Posterior cingulate gyrus (tissue), 11 donors: ENCODE measurements at regions not wholly inside any gene's neighbourhood (a gene's known extent, or its start where the extent isn't known, plus 50 kb on each side); places are given as distances from the start of the nearest gene placed in this dataset.
"Not testable (repeated sequence)": the region's sequence is repeated elsewhere in the genome, so short reads cannot be mapped to it uniquely, and the experiment has no call there.

Experiments
- DNase-seq, 10 donors: peaks; one replicate each; pipeline versions ENCODE4 v3.0.0 to v3.0.0-alpha.2; 2020 to 2021; ENCODE audit warnings: mixed read lengths in 3 of 10
- intact Hi-C: fragments of 100-400 bp; cut with DNase I; formaldehyde crosslinking; loops from one replicate; pipeline ENCODE4 v1.15.1; 2023

GRCh38 chr7:115793958-115794702 is 236.4 kb downstream of the TFEC start:
- intact Hi-C loops = no loop called here
- DNase-seq = peak in 1 of 10 donors; percentile 52

- intact Hi-C loops = no loop called here
Measured at GRCh38 chr7:115789901-115790300, 240.7 kb downstream of the TFEC start.

GRCh38 chr7:115789473-115789872 is 241.1 kb downstream of the TFEC start:
- not testable (repeated sequence) for DNase-seq

More at GRCh38 chr7:115789901-115790300, 240.7 kb downstream of the TFEC start:
- peak in 4 of 10 donors; percentile 5 to 82 (median 70) for DNase-seq

GRCh38 chr7:115782696-115783490 is 247.7 kb downstream of the TFEC start:
- intact Hi-C loops = no loop called here
- DNase-seq = peak in 3 of 10 donors; percentile 22 to 55 (median 25)

More at GRCh38 chr7:115789473-115789872, 241.1 kb downstream of the TFEC start:
- intact Hi-C loops = not testable (repeated sequence)

GRCh38 chr7:115779561-115779960 is 251.0 kb downstream of the TFEC start:
- intact Hi-C loops = no loop called here
- no peak for DNase-seq

- DNase-seq = no peak
- intact Hi-C loops = no loop called here
Measured at GRCh38 chr7:115775981-115776380, 254.6 kb downstream of the TFEC start.

GRCh38 chr7:115763347-115763746 is 267.2 kb downstream of the TFEC start:
- no peak for DNase-seq

GRCh38 chr7:115758025-115758424 is 272.5 kb downstream of the TFEC start:
- DNase-seq = no peak
- intact Hi-C loops = no loop called here

More at GRCh38 chr7:115763347-115763746, 267.2 kb downstream of the TFEC start:
- intact Hi-C loops = no loop called here

GRCh38 chr7:115754226-115754625 is 276.3 kb downstream of the TFEC start:
- no peak for DNase-seq
- intact Hi-C loops = no loop called here

GRCh38 chr7:115749924-115750323 is 280.6 kb downstream of the TFEC start:
- DNase-seq = no peak
- intact Hi-C loops = no loop called here

GRCh38 chr7:115748123-115748738 is 282.3 kb downstream of the TFEC start:
- intact Hi-C loops = no loop called here
- DNase-seq = no peak

- no peak for DNase-seq
- intact Hi-C loops = no loop called here
Measured at GRCh38 chr7:115747174-115747573, 283.4 kb downstream of the TFEC start.

GRCh38 chr7:115740043-115740442 is 290.5 kb downstream of the TFEC start:
- DNase-seq = no peak
- intact Hi-C loops = no loop called here

GRCh38 chr7:115734641-115735040 is 295.9 kb downstream of the TFEC start:
- DNase-seq = no peak
- intact Hi-C loops = no loop called here

- intact Hi-C loops = no loop called here
Measured at GRCh38 chr7:115731796-115732471, 298.6 kb downstream of the TFEC start.

GRCh38 chr7:115728518-115728917 is 302.0 kb downstream of the TFEC start:
- intact Hi-C loops = no loop called here
- no peak for DNase-seq

More at GRCh38 chr7:115731796-115732471, 298.6 kb downstream of the TFEC start:
- no peak for DNase-seq

- no peak for DNase-seq
- intact Hi-C loops = no loop called here
Measured at GRCh38 chr7:115724400-115725056, 306.0 kb downstream of the TFEC start.

- intact Hi-C loops = no loop called here
- no peak for DNase-seq
Measured at GRCh38 chr7:115722302-115722977, 308.1 kb downstream of the TFEC start.
